Neural progenitor cell (in vitro differentiated cells): ENCODE measurements at regions not wholly inside any gene's neighbourhood (a gene's known extent, or its start where the extent isn't known, plus 50 kb on each side); places are given as distances from the start of the nearest gene placed in this dataset.

Source experiments
- EZH2 ChIP-seq: fragments of 200-600 bp; sonication (generic); IDR thresholded peaks from 2 replicates; pipeline ENCODE4 v1.6.1; 2017; ENCODE audit warnings: antibody characterized with exemption, mild to moderate bottlenecking, moderate library complexity
- EZH2phosphoT487 ChIP-seq: fragments of 200-600 bp; sonication (generic); IDR thresholded peaks from 2 replicates; pipeline ENCODE4 v1.6.1; 2017; ENCODE audit warnings: antibody characterized with exemption
- TF ChIP-seq, protein P1 (sequence below): fragments of 200-600 bp; sonication (generic); IDR thresholded peaks from 2 replicates; pipeline ENCODE4 v1.5.1; 2017; ENCODE audit warnings: antibody characterized with exemption, mild to moderate bottlenecking

DNA sequence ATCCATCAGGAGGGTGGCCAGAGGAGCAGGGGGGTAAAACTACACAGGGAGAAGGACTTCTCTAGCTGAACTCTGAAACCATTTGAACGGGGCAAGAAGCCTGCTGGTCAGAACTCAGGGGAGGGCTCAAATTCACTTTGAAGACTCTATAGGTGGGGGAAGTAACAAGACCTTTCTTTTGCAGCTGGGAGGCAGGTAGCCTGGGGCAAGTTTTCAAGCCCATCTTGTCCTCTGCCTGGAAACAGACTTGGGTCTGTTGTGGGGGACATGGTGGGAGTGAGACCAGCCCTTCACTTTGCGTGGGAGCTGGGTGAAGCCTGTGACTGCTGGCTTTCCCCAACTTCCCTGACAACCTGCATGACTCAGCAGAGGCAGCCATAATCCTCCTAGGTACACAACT, 312.3 kb downstream of the SPRY1 start:
- TF ChIP-seq, protein P1, sequence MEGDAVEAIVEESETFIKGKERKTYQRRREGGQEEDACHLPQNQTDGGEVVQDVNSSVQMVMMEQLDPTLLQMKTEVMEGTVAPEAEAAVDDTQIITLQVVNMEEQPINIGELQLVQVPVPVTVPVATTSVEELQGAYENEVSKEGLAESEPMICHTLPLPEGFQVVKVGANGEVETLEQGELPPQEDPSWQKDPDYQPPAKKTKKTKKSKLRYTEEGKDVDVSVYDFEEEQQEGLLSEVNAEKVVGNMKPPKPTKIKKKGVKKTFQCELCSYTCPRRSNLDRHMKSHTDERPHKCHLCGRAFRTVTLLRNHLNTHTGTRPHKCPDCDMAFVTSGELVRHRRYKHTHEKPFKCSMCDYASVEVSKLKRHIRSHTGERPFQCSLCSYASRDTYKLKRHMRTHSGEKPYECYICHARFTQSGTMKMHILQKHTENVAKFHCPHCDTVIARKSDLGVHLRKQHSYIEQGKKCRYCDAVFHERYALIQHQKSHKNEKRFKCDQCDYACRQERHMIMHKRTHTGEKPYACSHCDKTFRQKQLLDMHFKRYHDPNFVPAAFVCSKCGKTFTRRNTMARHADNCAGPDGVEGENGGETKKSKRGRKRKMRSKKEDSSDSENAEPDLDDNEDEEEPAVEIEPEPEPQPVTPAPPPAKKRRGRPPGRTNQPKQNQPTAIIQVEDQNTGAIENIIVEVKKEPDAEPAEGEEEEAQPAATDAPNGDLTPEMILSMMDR, result no peak
- TF ChIP-seq EZH2phosphoT487 (no peak), EZH2 (no peak)
